Glutamatergic neuron (in vitro differentiated cells): ENCODE measurements at regions not wholly inside any gene's neighbourhood (a gene's known extent, or its start where the extent isn't known, plus 50 kb on each side); places are given as distances from the start of the nearest gene placed in this dataset.

Experiments used
- DNase-seq: peaks from one replicate; pipeline ENCODE4 v3.0.0; 2022
- H3K27ac Mint-ChIP-seq: one replicate; pipeline ENCODE4 v1.8.0; 2020; ENCODE audit warnings: mild to moderate bottlenecking, mixed read lengths, inconsistent platforms; ENCODE audit not compliant: unreplicated experiment
- H3K27me3 Mint-ChIP-seq: one replicate; pipeline ENCODE4 v1.8.0; 2020; ENCODE audit warnings: mild to moderate bottlenecking, moderate library complexity, mixed read lengths, inconsistent platforms; ENCODE audit not compliant: unreplicated experiment
- H3K36me3 Mint-ChIP-seq: one replicate; pipeline ENCODE4 v1.8.0; 2020; ENCODE audit warnings: mild to moderate bottlenecking, mixed read lengths, inconsistent platforms; ENCODE audit not compliant: unreplicated experiment
- H3K4me1 Mint-ChIP-seq: one replicate; pipeline ENCODE4 v1.8.0; 2020; ENCODE audit warnings: mild to moderate bottlenecking, low read depth, mixed read lengths, inconsistent platforms; ENCODE audit not compliant: unreplicated experiment
- H3K4me3 Mint-ChIP-seq: one replicate; pipeline ENCODE4 v1.8.0; 2020; ENCODE audit warnings: mild to moderate bottlenecking, mixed read lengths, inconsistent platforms; ENCODE audit not compliant: unreplicated experiment
- H3K9me3 Mint-ChIP-seq: one replicate; pipeline ENCODE4 v1.8.0; 2020; ENCODE audit warnings: mild to moderate bottlenecking, moderate library complexity, mixed read lengths, inconsistent platforms; ENCODE audit not compliant: unreplicated experiment
- CTCF ChIP-seq: fragments of 200-600 bp; sonication (generic); IDR thresholded peaks from one replicate; pipeline ENCODE4 v1.5.0; 2021; ENCODE audit not compliant: partially characterized antibody, unreplicated experiment

DNA sequence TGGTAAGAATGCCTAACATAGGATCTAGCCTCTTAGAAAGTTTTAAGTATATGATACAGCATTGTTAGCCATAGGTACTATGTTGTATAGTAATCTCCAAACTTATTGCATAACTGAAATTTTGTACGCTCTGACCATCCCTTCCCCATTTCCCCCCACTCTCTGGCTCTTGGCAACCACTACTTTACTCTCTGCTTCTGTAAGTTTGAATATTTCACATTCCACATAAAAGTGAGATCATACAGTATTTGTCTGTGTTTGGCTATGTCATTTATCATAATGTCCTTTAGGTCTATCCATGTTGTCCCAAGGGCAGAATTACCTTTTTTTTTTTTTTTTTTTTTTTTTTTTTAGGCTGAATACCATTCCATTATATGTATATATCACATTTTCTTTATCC, 396.9 kb downstream of the DLEU7 start:
- no peak for TF ChIP-seq CTCF
- Mint-ChIP-seq H3K9me3 (no peaks in the 10 kb centered on the region), H3K27ac (no peak overlapping the region), H3K4me1 (no peaks in the 10 kb centered on the region), H3K27me3 (no peaks in the 10 kb centered on the region), H3K4me3 (no peak overlapping the region), H3K36me3 (no peaks in the 10 kb centered on the region)
- no peak for DNase-seq

GRCh38 chr13:50448535-50448998, 394.9 kb downstream of the DLEU7 start:
- H3K27me3 Mint-ChIP-seq, result no peaks in the 10 kb centered on the region
- TF ChIP-seq CTCF, result no peak
- no peak overlapping the region for H3K27ac Mint-ChIP-seq

GRCh38 chr13:50449465-50449864, 394.0 kb downstream of the DLEU7 start:
- DNase-seq, result no peak
- no peak overlapping the region for H3K4me3 Mint-ChIP-seq
- H3K4me1 Mint-ChIP-seq, result peaks cover 5% of the 10 kb centered on the region
- H3K27me3 Mint-ChIP-seq, result no peaks in the 10 kb centered on the region
- H3K27ac Mint-ChIP-seq, result no peak overlapping the region
- H3K36me3 Mint-ChIP-seq, result no peaks in the 10 kb centered on the region
- no peaks in the 10 kb centered on the region for H3K9me3 Mint-ChIP-seq
- no peak for TF ChIP-seq CTCF

More at GRCh38 chr13:50448535-50448998, 394.9 kb downstream of the DLEU7 start:
- Mint-ChIP-seq H3K4me1 (peaks cover 5% of the 10 kb centered on the region), H3K9me3 (no peaks in the 10 kb centered on the region), H3K36me3 (no peaks in the 10 kb centered on the region), H3K4me3 (no peak overlapping the region)
- no peak for DNase-seq

DNA sequence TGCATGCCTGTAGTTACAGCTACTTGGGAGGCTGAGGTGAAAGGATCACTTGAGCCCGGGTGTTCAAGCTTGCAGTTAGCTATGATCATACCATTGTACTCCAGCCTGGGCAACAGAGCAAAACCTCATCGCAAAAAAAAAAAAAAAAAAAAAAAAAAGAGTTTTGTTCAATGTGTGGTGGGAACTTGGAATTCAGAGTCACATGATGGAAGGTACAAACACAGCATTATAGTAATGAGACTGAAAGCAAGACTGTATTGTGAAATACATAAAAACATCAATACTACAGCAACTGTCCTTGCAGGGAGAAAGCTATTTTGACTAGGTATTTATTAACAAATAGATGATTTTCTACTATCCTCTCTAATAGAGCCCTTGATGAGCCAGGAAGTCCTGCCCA, 393.2 kb downstream of the DLEU7 start:
- H3K4me3 Mint-ChIP-seq, result no peak overlapping the region
- no peaks in the 10 kb centered on the region for H3K9me3 Mint-ChIP-seq
- no peak for DNase-seq
- no peak for TF ChIP-seq CTCF
- no peaks in the 10 kb centered on the region for H3K36me3 Mint-ChIP-seq
- no peaks in the 10 kb centered on the region for H3K27me3 Mint-ChIP-seq
- H3K27ac Mint-ChIP-seq, result no peak overlapping the region
- peaks cover 5% of the 10 kb centered on the region for H3K4me1 Mint-ChIP-seq

- Mint-ChIP-seq H3K9me3 (no peaks in the 10 kb centered on the region), H3K4me1 (peaks cover 5% of the 10 kb centered on the region), H3K36me3 (no peaks in the 10 kb centered on the region), H3K4me3 (no peak overlapping the region), H3K27me3 (no peaks in the 10 kb centered on the region), H3K27ac (no peak overlapping the region)
- DNase-seq, result no peak
- TF ChIP-seq CTCF, result no peak
Observed at GRCh38 chr13:50451609-50452008, 391.9 kb downstream of the DLEU7 start.
